ENCODE measurements at regions not wholly inside any gene's neighbourhood (a gene's known extent, or its start where the extent isn't known, plus 50 kb on each side); places are given as distances from the start of the nearest gene placed in this dataset.
"Not testable (repeated sequence)": the region's sequence is repeated elsewhere in the genome, so short reads cannot be mapped to it uniquely, and the experiment has no call there.

- BruUV-seq (replicated peaks), result no TSS peak
- ChIA-PET CTCF (no interaction called here), POLR2A (no interaction called here)
- TF ChIP-seq TCF7L2 (IDR thresholded peaks at IDR 0.05; ENCODE audit: low read depth, low read length), result no peak
- TF ChIP-seq POLR2AphosphoS5 (IDR thresholded peaks at IDR 0.05; ENCODE audit: low read depth, low read length), result no peak
- no peak for TF ChIP-seq CTCF (IDR thresholded peaks at IDR 0.05)
- no peak for TF ChIP-seq REST (IDR thresholded peaks at IDR 0.05; ENCODE audit: insufficient read depth in 1 of 2, low read depth in 2 of 2, low read length in 1 of 2)
- TF ChIP-seq SIN3A (IDR thresholded peaks at IDR 0.05; ENCODE audit: borderline replicate concordance, insufficient read depth, low read depth, low read length), result no peak
- Histone ChIP-seq H3K27ac (ENCODE audit: low read length) (no peak overlapping the region), H3K27me3 (ENCODE audit: control insufficient read depth, insufficient read depth, low read length) (no peaks in the 10 kb centered on the region), H3K4me3 (ENCODE audit: low read depth in 2 of 2, low read length in 2 of 2) (no peak overlapping the region), H3K4me1 (ENCODE audit: control insufficient read depth, insufficient read depth, low read length) (no peaks in the 10 kb centered on the region), H3K9me3 (ENCODE audit: control insufficient read depth, insufficient read depth, low read depth, low read length) (no peaks in the 10 kb centered on the region), H3K36me3 (ENCODE audit: control insufficient read depth, insufficient read depth, low read length) (no peaks in the 10 kb centered on the region)
- in situ Hi-C loops (cut with HindIII; ENCODE audit: low pct_unique_long_range_greater_than_20kb, low sequenced_read_pairs) (no loop called here), intact Hi-C loops (cut with micrococcal nuclease; ENCODE audit: unreplicated experiment) (no loop called here)
- ATAC-seq (no peak), DNase-seq (ENCODE audit: low read depth, low spot score) (no peak)
Measured at GRCh38 chr18:68391801-68392200, 323.1 kb downstream of the TMX3 start.

GRCh38 chr18:68387246-68387645, 327.7 kb downstream of the TMX3 start:
- in situ Hi-C loops (cut with HindIII; ENCODE audit: low pct_unique_long_range_greater_than_20kb, low sequenced_read_pairs), result no loop called here
- POLR2A ChIA-PET, result no interaction called here

GRCh38 chr18:68383979-68384378, 330.9 kb downstream of the TMX3 start:
- ATAC-seq; POLR2A ChIA-PET; H3K4me1 ChIP-seq (ENCODE audit: control insufficient read depth, insufficient read depth, low read length); intact Hi-C loops (cut with micrococcal nuclease; ENCODE audit: unreplicated experiment); H3K27me3 ChIP-seq (ENCODE audit: control insufficient read depth, insufficient read depth, low read length); H3K27ac ChIP-seq (ENCODE audit: low read length); H3K4me3 ChIP-seq (ENCODE audit: low read depth in 2 of 2, low read length in 2 of 2); H3K36me3 ChIP-seq (ENCODE audit: control insufficient read depth, insufficient read depth, low read length); H3K9me3 ChIP-seq (ENCODE audit: control insufficient read depth, insufficient read depth, low read depth, low read length); CTCF ChIA-PET; DNase-seq (ENCODE audit: low read depth, low spot score); in situ Hi-C loops (cut with HindIII; ENCODE audit: low pct_unique_long_range_greater_than_20kb, low sequenced_read_pairs); BruUV-seq (replicated peaks): not testable (repeated sequence)

More at GRCh38 chr18:68387246-68387645, 327.7 kb downstream of the TMX3 start:
- intact Hi-C loops (cut with micrococcal nuclease; ENCODE audit: unreplicated experiment), result no loop called here
- Histone ChIP-seq H3K36me3 (ENCODE audit: control insufficient read depth, insufficient read depth, low read length) (no peaks in the 10 kb centered on the region), H3K4me3 (ENCODE audit: low read depth in 2 of 2, low read length in 2 of 2) (no peak overlapping the region), H3K27ac (ENCODE audit: low read length) (no peak overlapping the region), H3K27me3 (ENCODE audit: control insufficient read depth, insufficient read depth, low read length) (no peaks in the 10 kb centered on the region), H3K4me1 (ENCODE audit: control insufficient read depth, insufficient read depth, low read length) (no peaks in the 10 kb centered on the region), H3K9me3 (ENCODE audit: control insufficient read depth, insufficient read depth, low read depth, low read length) (no peaks in the 10 kb centered on the region)
- CTCF ChIA-PET, result no interaction called here
- DNase-seq (ENCODE audit: low read depth, low spot score), result no peak
- no TSS peak for BruUV-seq (replicated peaks)
- TF ChIP-seq TCF7L2 (IDR thresholded peaks at IDR 0.05; ENCODE audit: low read depth, low read length) (no peak), POLR2AphosphoS5 (IDR thresholded peaks at IDR 0.05; ENCODE audit: low read depth, low read length) (no peak)
- no peak for ATAC-seq
